H1 (cell line): ENCODE measurements at regions not wholly inside any gene's neighbourhood (a gene's known extent, or its start where the extent isn't known, plus 50 kb on each side); places are given as distances from the start of the nearest gene placed in this dataset.

Experiments
- CTCF ChIA-PET: fragments of 300-600 bp; sonication (Branson Sonifier 250); formaldehyde crosslinking; loops from one replicate; lab custom pipeline; 2021; ENCODE audit not compliant: partially characterized antibody; lab: Charles Lee
- POLR2A ChIA-PET: fragments of 300-600 bp; sonication (Branson Sonifier 250); formaldehyde crosslinking; loops from one replicate; lab custom pipeline; 2021; ENCODE audit warnings: inconsistent platforms; ENCODE audit not compliant: partially characterized antibody; lab: Charles Lee
- DNase-seq, 2 experiments: peaks; one replicate each; pipeline versions ENCODE4 v3.0.0 to v3.0.0-alpha.2; 2010 to 2022; ENCODE audit warnings: low spot score in 2 of 2, low read depth in 1 of 2, mixed read lengths in 1 of 2
- FAIRE-seq: peaks from 2 replicates; lab custom pipeline; 2011; peaks lifted over from hg19 to GRCh38; lab: Jason Lieb, UNC
- H2AFZ ChIP-seq: 2 replicates; pipeline ENCODE4 v1.8.1; 2012; ENCODE audit warnings: low read length, inconsistent platforms
- H2AK5ac ChIP-seq: 2 replicates; pipeline ENCODE4 v1.6.1; 2013; ENCODE audit warnings: low read depth, low read length
- H2BK120ac ChIP-seq: replicated peaks from 2 replicates; pipeline ENCODE3; 2013; ENCODE audit warnings: low read depth, low read length, inconsistent platforms
- H2BK12ac ChIP-seq: 2 replicates; pipeline ENCODE4 v1.6.1; 2013; ENCODE audit warnings: low read depth, low read length
- H2BK15ac ChIP-seq: 2 replicates; pipeline ENCODE4 v1.6.1; 2013; ENCODE audit warnings: low read length
- H2BK20ac ChIP-seq: 2 replicates; pipeline ENCODE4 v1.6.1; 2013; ENCODE audit warnings: low read length
- H2BK5ac ChIP-seq: 2 replicates; pipeline ENCODE4 v1.6.1; 2013; ENCODE audit warnings: low read depth, low read length
- H3K14ac ChIP-seq: 2 replicates; pipeline ENCODE4 v1.6.1; 2013; ENCODE audit warnings: inconsistent platforms; ENCODE audit not compliant: insufficient read length
- H3K18ac ChIP-seq: 2 replicates; pipeline ENCODE4 v1.6.1; 2013; ENCODE audit warnings: low read length; ENCODE audit errors: extremely low read depth
- H3K23ac ChIP-seq: 2 replicates; pipeline ENCODE4 v1.6.1; 2013; ENCODE audit warnings: inconsistent platforms; ENCODE audit not compliant: insufficient read length
- H3K23me2 ChIP-seq: 2 replicates; pipeline ENCODE4 v1.6.1; 2013; ENCODE audit warnings: low read depth, low read length
- H3K27ac ChIP-seq: 2 replicates; pipeline ENCODE4 v1.6.1; 2011; ENCODE audit warnings: low read depth, low read length, inconsistent platforms
- H3K27me3 ChIP-seq, 4 experiments: replicated peaks in 1 of 4; 1 replicate in 1 of 4; 2 replicates in 3 of 4; pipeline versions ENCODE4 v1.6.1 to v1.8.1; 2011 to 2013; ENCODE audit warnings: low read length in 3 of 4, mild to moderate bottlenecking in 3 of 4, inconsistent platforms in 2 of 4, mixed read lengths in 2 of 4, moderate library complexity in 1 of 4; ENCODE audit not compliant: control insufficient read depth in 3 of 4, insufficient read depth in 3 of 4; ENCODE audit errors: extremely low read depth in 1 of 4
- H3K36me3 ChIP-seq, 4 experiments: 2 replicates each; pipeline versions ENCODE4 v1.6.1 to v1.8.1; 2011 to 2013; ENCODE audit warnings: mild to moderate bottlenecking in 4 of 4, low read length in 3 of 4, moderate library complexity in 2 of 4, control low read depth in 1 of 4, inconsistent platforms in 1 of 4; ENCODE audit not compliant: insufficient read depth in 4 of 4, control insufficient read depth in 2 of 4
- H3K4ac ChIP-seq: replicated peaks from 2 replicates; pipeline ENCODE3; 2013; ENCODE audit warnings: low read length, low read depth, mixed read lengths, inconsistent platforms; ENCODE audit not compliant: insufficient read length
- H3K4me1 ChIP-seq, 4 experiments: replicated peaks in 1 of 4; 1 replicate in 1 of 4; 2 replicates in 3 of 4; pipeline versions ENCODE4 v1.6.1 to v1.8.1; 2011 to 2013; ENCODE audit warnings: low read length in 3 of 4, inconsistent platforms in 2 of 4, mixed read lengths in 1 of 4; ENCODE audit not compliant: insufficient read depth in 4 of 4, control insufficient read depth in 3 of 4
- H3K4me2 ChIP-seq, 2 experiments: 2 replicates each; pipeline versions ENCODE4 v1.6.1 to v1.8.1; 2011 to 2013; ENCODE audit warnings: low read depth in 2 of 2, low read length in 2 of 2, control low read depth in 1 of 2, inconsistent platforms in 1 of 2, mild to moderate bottlenecking in 1 of 2; ENCODE audit not compliant: insufficient read depth in 1 of 2
- H3K4me3 ChIP-seq, 4 experiments: fragments of 200-600, 300-600 bp in 1 of 4; sonication (generic), shearing (Covaris generic), sonication (Bioruptor Twin) in 1 of 4; 2 replicates each; pipeline versions ENCODE4 v1.5.1 to v1.8.1; 2011 to 2016; ENCODE audit warnings: low read length in 4 of 4, low read depth in 3 of 4, control low read depth in 2 of 4, inconsistent platforms in 2 of 4, mild to moderate bottlenecking in 2 of 4, mixed read lengths in 1 of 4, moderate library complexity in 1 of 4; ENCODE audit not compliant: insufficient read depth in 2 of 4; ENCODE audit errors: extremely low read depth in 1 of 4
- H3K56ac ChIP-seq: replicated peaks from 2 replicates; pipeline ENCODE3; 2013; ENCODE audit warnings: low read depth, mild to moderate bottlenecking, mixed read lengths, low read length, inconsistent platforms; ENCODE audit not compliant: insufficient read length
- H3K79me1 ChIP-seq: 2 replicates; pipeline ENCODE4 v1.6.1; 2013; ENCODE audit warnings: low read depth, low read length, control low read depth
- H3K79me2 ChIP-seq, 2 experiments: 2 replicates each; pipeline versions ENCODE4 v1.6.1 to v1.8.1; 2012 to 2013; ENCODE audit warnings: low read length in 2 of 2, mild to moderate bottlenecking in 2 of 2, inconsistent platforms in 1 of 2; ENCODE audit not compliant: insufficient read depth in 2 of 2, control insufficient read depth in 1 of 2
- H3K9ac ChIP-seq, 4 experiments: replicated peaks in 1 of 4; 1 replicate in 1 of 4; 2 replicates in 3 of 4; pipeline versions ENCODE4 v1.6.1 to v1.8.1; 2011 to 2013; ENCODE audit warnings: low read depth in 3 of 4, low read length in 3 of 4, control low read depth in 2 of 4, mild to moderate bottlenecking in 2 of 4, moderate library complexity in 2 of 4, inconsistent platforms in 1 of 4; ENCODE audit errors: extremely low read depth in 1 of 4
- H3K9me3 ChIP-seq, 2 experiments: 2 replicates each; pipeline versions ENCODE4 v1.6.1 to v1.8.1; 2012 to 2013; ENCODE audit warnings: mild to moderate bottlenecking in 2 of 2, moderate library complexity in 2 of 2, control low read depth in 1 of 2, inconsistent platforms in 1 of 2, low read depth in 1 of 2, low read length in 1 of 2, mixed read lengths in 1 of 2; ENCODE audit not compliant: insufficient read depth in 2 of 2
- H4K20me1 ChIP-seq, 2 experiments: replicated peaks in 1 of 2; 2 replicates each; pipeline versions ENCODE3 to v1.8.1; 2011 to 2013; ENCODE audit warnings: inconsistent platforms in 2 of 2, low read length in 2 of 2, mild to moderate bottlenecking in 1 of 2; ENCODE audit not compliant: insufficient read depth in 2 of 2, control insufficient read depth in 1 of 2
- H4K5ac ChIP-seq: 2 replicates; pipeline ENCODE4 v1.6.1; 2013; ENCODE audit warnings: low read length, low read depth, mixed read lengths, inconsistent platforms; ENCODE audit not compliant: insufficient read length
- H4K8ac ChIP-seq: 2 replicates; pipeline ENCODE4 v1.8.0; 2013; ENCODE audit warnings: mild to moderate bottlenecking, moderate library complexity, low read length, inconsistent platforms; ENCODE audit not compliant: insufficient read depth; ENCODE audit errors: extremely low read depth
- H4K91ac ChIP-seq: replicated peaks from 2 replicates; pipeline ENCODE3; 2013; ENCODE audit warnings: low read length, mixed read lengths, inconsistent platforms; ENCODE audit not compliant: insufficient read length
- BCL11A ChIP-seq, 2 experiments: IDR thresholded peaks; one replicate each; pipeline ENCODE4 v1.6.1; 2011; ENCODE audit warnings: low read depth in 2 of 2, low read length in 2 of 2, mild to moderate bottlenecking in 2 of 2
- CBX5 ChIP-seq: fragments of 300-800, 300-1000 bp; sonication (generic); IDR thresholded peaks from 2 replicates; pipeline ENCODE4 v1.7.1; 2016; ENCODE audit warnings: antibody characterized with exemption, low read length, low read depth
- CEBPB ChIP-seq: IDR thresholded peaks from 2 replicates; pipeline ENCODE4 v1.6.1; 2012; ENCODE audit warnings: low read depth, low read length
- FOSL1 ChIP-seq: IDR thresholded peaks from 2 replicates; pipeline ENCODE4 v1.6.1; 2011; ENCODE audit warnings: mild to moderate bottlenecking, low read depth, low read length, moderate library complexity; ENCODE audit not compliant: insufficient read depth
- HDAC2 ChIP-seq, 2 experiments: fragments of 300-600 bp in 1 of 2; sonication (generic) in 1 of 2; IDR thresholded peaks; 2 replicates each; pipeline ENCODE4 v1.6.1; 2011 to 2012; ENCODE audit warnings: low read depth in 2 of 2, low read length in 2 of 2, mild to moderate bottlenecking in 2 of 2, moderate library complexity in 2 of 2, borderline replicate concordance in 1 of 2, inconsistent platforms in 1 of 2
- KDM1A ChIP-seq: fragments of 200-600, 300-600 bp; sonication (generic); IDR thresholded peaks from 2 replicates; pipeline ENCODE4 v1.7.1; 2016; ENCODE audit warnings: mild to moderate bottlenecking, low read length, borderline replicate concordance
- POLR2AphosphoS5 ChIP-seq: IDR thresholded peaks from 2 replicates; pipeline ENCODE4 v1.6.1; 2011; ENCODE audit warnings: low read depth, low read length
- POU5F1 ChIP-seq: IDR thresholded peaks from 2 replicates; pipeline ENCODE4 v1.6.1; 2011; ENCODE audit warnings: low read depth, mild to moderate bottlenecking, low read length, moderate library complexity
- RBBP5 ChIP-seq: IDR thresholded peaks from 2 replicates; pipeline ENCODE4 v1.7.1; 2012; ENCODE audit warnings: low read depth, mild to moderate bottlenecking, inconsistent platforms, low read length, moderate library complexity, borderline replicate concordance
- SIRT6 ChIP-seq: IDR thresholded peaks from one replicate; pipeline ENCODE4 v1.7.1; 2012; ENCODE audit warnings: low read length, inconsistent platforms
- SP4 ChIP-seq: IDR thresholded peaks from 2 replicates; pipeline ENCODE4 v1.6.1; 2012; ENCODE audit warnings: low read length, inconsistent platforms
- SRF ChIP-seq: IDR thresholded peaks from 2 replicates; pipeline ENCODE4 v1.6.1; 2011; ENCODE audit warnings: mild to moderate bottlenecking, low read depth, low read length, moderate library complexity
- SUZ12 ChIP-seq: fragments of 200-600 bp; sonication (generic); IDR thresholded peaks from 2 replicates; pipeline ENCODE4 v1.6.1; 2012; ENCODE audit warnings: mild to moderate bottlenecking, inconsistent platforms, low read length, moderate library complexity, mixed read lengths
- TAF7 ChIP-seq: optimal IDR thresholded peaks from 2 replicates; pipeline ENCODE3; 2011; ENCODE audit warnings: low read depth, mild to moderate bottlenecking, inconsistent platforms, low read length, moderate library complexity, borderline replicate concordance
- WGBS, 2 experiments: shearing (Covaris generic) in 1 of 2; methylation state at CpG; one replicate each; pipeline versions ENCODE4 v1.1.6 to v1.1.7; 2013 to 2015; ENCODE audit warnings: low lambda C conversion rate in 2 of 2, mixed read lengths in 2 of 2, inconsistent platforms in 1 of 2, low coverage in 1 of 2, missing lambda C conversion rate in 1 of 2; ENCODE audit not compliant: insufficient replicate concordance in 2 of 2, insufficient coverage in 1 of 2, insufficient read length in 1 of 2; ENCODE audit errors: extremely low coverage in 1 of 2, missing lambda C conversion rate in 1 of 2; 5-methylcytosine and 5-hydroxymethylcytosine counted together
- TF ChIP-seq, protein P1 (sequence below): IDR thresholded peaks from 2 replicates; pipeline ENCODE4 v1.6.1; 2011; ENCODE audit warnings: low read depth, mild to moderate bottlenecking, low read length; ENCODE audit not compliant: insufficient read depth

GRCh38 chr10:28920091-28920490 is 242.8 kb downstream of the BAMBI start:
- no peak overlapping the region for H2AFZ ChIP-seq
- H2BK20ac ChIP-seq = no peak overlapping the region
- H4K20me1 ChIP-seq = no peaks in the 10 kb centered on the region
- H4K8ac ChIP-seq = no peak overlapping the region
- FAIRE-seq = no peak
- no peak overlapping the region for H3K18ac ChIP-seq
- no peak overlapping the region for H3K4ac ChIP-seq
- H4K5ac ChIP-seq = no peak overlapping the region
- no peaks in the 10 kb centered on the region for H3K23me2 ChIP-seq
- POLR2A ChIA-PET = no interaction called here
- no peak overlapping the region for H3K9ac ChIP-seq
- no peak overlapping the region for H3K14ac ChIP-seq
- no peak overlapping the region for H2BK120ac ChIP-seq
- H3K79me2 ChIP-seq = no peaks in the 10 kb centered on the region
- H3K4me1 ChIP-seq = peaks cover 0 to 3% (median 0%) of the 10 kb centered on the region in 4 experiments; a peak in 1 of 7 replicates
- no peak overlapping the region for H3K4me3 ChIP-seq
- H3K56ac ChIP-seq = no peak overlapping the region
- H2BK12ac ChIP-seq = no peak overlapping the region
- no peak for DNase-seq
- H4K91ac ChIP-seq = no peak overlapping the region
- no peak overlapping the region for H3K4me2 ChIP-seq
- no peak overlapping the region for H2BK5ac ChIP-seq
- no peaks in the 10 kb centered on the region for H3K36me3 ChIP-seq
- WGBS, 2 experiments = 86% methylated on average over 3 of the region's 3 CpGs; no CpG with 5 or more reads in 1 of the 2 experiments
- H3K9me3 ChIP-seq = no peaks in the 10 kb centered on the region
- no peak overlapping the region for H2AK5ac ChIP-seq
- no peaks in the 10 kb centered on the region for H3K79me1 ChIP-seq
- H2BK15ac ChIP-seq = no peak overlapping the region
- CTCF ChIA-PET = interaction anchor here (0.9 to 2.4 kb wide), 6 partner anchors 19 to 472 kb away, joined by 3 to 13 read pairs (median 4); no protein-coding TSS in a partner anchor
- H3K23ac ChIP-seq = no peak overlapping the region
- no peaks in the 10 kb centered on the region for H3K27me3 ChIP-seq
- no peak overlapping the region for H3K27ac ChIP-seq
- TF ChIP-seq SUZ12 = no peak
- no peak for TF ChIP-seq POU5F1
- TF ChIP-seq RBBP5 = no peak
- no peak for TF ChIP-seq TAF7
- TF ChIP-seq SRF = no peak
- no peak for TF ChIP-seq CBX5
- TF ChIP-seq SP4 = no peak
- TF ChIP-seq FOSL1 = no peak
- TF ChIP-seq, protein P1, sequence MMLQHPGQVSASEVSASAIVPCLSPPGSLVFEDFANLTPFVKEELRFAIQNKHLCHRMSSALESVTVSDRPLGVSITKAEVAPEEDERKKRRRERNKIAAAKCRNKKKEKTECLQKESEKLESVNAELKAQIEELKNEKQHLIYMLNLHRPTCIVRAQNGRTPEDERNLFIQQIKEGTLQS = no peak
- TF ChIP-seq CEBPB = no peak
- no peak for TF ChIP-seq KDM1A
- TF ChIP-seq SIRT6 = no peak
- no peak for TF ChIP-seq POLR2AphosphoS5
- TF ChIP-seq BCL11A (IDR thresholded peaks at IDR 0.05; ENCODE audit: low read depth in 2 of 2, low read length in 2 of 2) = no peak
- no peak for TF ChIP-seq HDAC2 (IDR thresholded peaks at IDR 0.05; ENCODE audit: borderline replicate concordance in 1 of 2, low read depth in 2 of 2, low read length in 2 of 2)
